Endothelial cell of umbilical vein (primary cell): ENCODE measurements at regions not wholly inside any gene's neighbourhood (a gene's known extent, or its start where the extent isn't known, plus 50 kb on each side); places are given as distances from the start of the nearest gene placed in this dataset.

Experiments used
- BruUV-seq: library from RNA; stranded (reverse); fragments of 400-500 nt; replicated peaks from 2 replicates; lab custom pipeline; 2021; lab: Mats Ljungman, UMichigan
- CTCF ChIA-PET: fragments of 300-600, 350-600 bp; sonication (Branson Sonifier 250); formaldehyde crosslinking; loops from one replicate; lab custom pipeline; 2021; ENCODE audit warnings: antibody characterized with exemption, inconsistent platforms; lab: Charles Lee
- POLR2A ChIA-PET: fragments of 300-600, 350-600 bp; sonication (Branson Sonifier 250); formaldehyde crosslinking; loops from one replicate; lab custom pipeline; 2021; ENCODE audit warnings: antibody characterized with exemption, inconsistent platforms; lab: Charles Lee
- DNase-seq: peaks from one replicate; pipeline ENCODE4 v3.0.0-alpha.2; 2011; ENCODE audit warnings: low read depth, low spot score
- FAIRE-seq: peaks from 2 replicates; lab custom pipeline; 2011; peaks lifted over from hg19 to GRCh38; lab: Jason Lieb, UNC
- H2AFZ ChIP-seq: 2 replicates; pipeline ENCODE4 v1.6.0; 2012; ENCODE audit warnings: low read depth, low read length, control low read depth, inconsistent platforms
- H3K27ac ChIP-seq: 2 replicates; pipeline ENCODE4 v1.5.1; 2011; ENCODE audit warnings: low read depth, mild to moderate bottlenecking, control low read depth, low read length, moderate library complexity; ENCODE audit not compliant: insufficient read depth
- H3K27me3 ChIP-seq, 2 experiments: 2 replicates each; pipeline versions ENCODE4 v1.6.0 to v1.6.1; 2011; ENCODE audit warnings: low read length in 2 of 2, mixed read lengths in 1 of 2; ENCODE audit not compliant: control insufficient read depth in 2 of 2, insufficient read depth in 2 of 2
- H3K36me3 ChIP-seq, 2 experiments: 2 replicates in 1 of 2; 3 replicates in 1 of 2; pipeline ENCODE4 v1.5.1; 2011; ENCODE audit warnings: low read length in 2 of 2, mild to moderate bottlenecking in 1 of 2, moderate library complexity in 1 of 2; ENCODE audit not compliant: control insufficient read depth in 2 of 2, insufficient read depth in 2 of 2; ENCODE audit errors: extremely low read depth in 1 of 2
- H3K4me1 ChIP-seq: 3 replicates; pipeline ENCODE4 v1.5.1; 2011; ENCODE audit warnings: mild to moderate bottlenecking, low read length; ENCODE audit not compliant: control insufficient read depth, insufficient read depth; ENCODE audit errors: extremely low read depth
- H3K4me2 ChIP-seq: 2 replicates; pipeline ENCODE4 v1.6.1; 2011; ENCODE audit warnings: low read length, control low read depth, mixed read lengths; ENCODE audit not compliant: insufficient read depth
- H3K4me3 ChIP-seq, 3 experiments: fragments of 200-600 bp in 1 of 3; sonication (generic), shearing (Covaris generic) in 1 of 3; replicated peaks in 1 of 3; 2 replicates each; pipeline ENCODE4 v1.5.1; 2011 to 2016; ENCODE audit warnings: control low read depth in 3 of 3, low read length in 3 of 3, mild to moderate bottlenecking in 2 of 3, inconsistent platforms in 1 of 3, low read depth in 1 of 3, moderate library complexity in 1 of 3; ENCODE audit not compliant: insufficient read depth in 1 of 3
- H3K79me2 ChIP-seq: 2 replicates; pipeline ENCODE4 v1.6.0; 2012; ENCODE audit warnings: low read length, inconsistent platforms; ENCODE audit not compliant: control insufficient read depth, insufficient read depth
- H3K9ac ChIP-seq: replicated peaks from 2 replicates; pipeline ENCODE3; 2011; ENCODE audit warnings: low read length, control low read depth; ENCODE audit not compliant: insufficient read depth; ENCODE audit errors: extremely low read depth
- H3K9me1 ChIP-seq: replicated peaks from 3 replicates; pipeline ENCODE4 v1.6.0; 2011; ENCODE audit warnings: mild to moderate bottlenecking, low read length; ENCODE audit not compliant: control insufficient read depth, insufficient read depth; ENCODE audit errors: extremely low read depth
- H3K9me3 ChIP-seq: replicated peaks from 2 replicates; pipeline ENCODE4 v1.5.1; 2012; ENCODE audit warnings: low read length, inconsistent platforms; ENCODE audit not compliant: control insufficient read depth, insufficient read depth
- H4K20me1 ChIP-seq: replicated peaks from 2 replicates; pipeline ENCODE3; 2011; ENCODE audit warnings: mild to moderate bottlenecking, low read length; ENCODE audit not compliant: control insufficient read depth, insufficient read depth; ENCODE audit errors: extremely low read depth
- GATA2 ChIP-seq: IDR thresholded peaks from 2 replicates; pipeline ENCODE4 v1.7.0; 2011; ENCODE audit warnings: low read depth, mild to moderate bottlenecking, moderate library complexity, mixed read lengths, low read length; ENCODE audit not compliant: insufficient read length, insufficient read depth
- JUN ChIP-seq: IDR thresholded peaks from 2 replicates; pipeline ENCODE4 v1.6.1; 2011; ENCODE audit warnings: borderline replicate concordance, low read depth; ENCODE audit not compliant: insufficient read length, insufficient read depth
- MYC ChIP-seq: IDR thresholded peaks from one replicate; pipeline ENCODE4 v1.6.1; 2011; ENCODE audit warnings: mild to moderate bottlenecking, low read depth, low read length
- POLR2AphosphoS5 ChIP-seq: IDR thresholded peaks from 2 replicates; pipeline ENCODE4 v1.6.1; 2012; ENCODE audit warnings: low read depth, mild to moderate bottlenecking, control low read depth, low read length, moderate library complexity; ENCODE audit not compliant: insufficient read depth
- dilution Hi-C: fragments of 300-500 bp; cut with MboI; formaldehyde crosslinking; loops from one replicate; pipeline ENCODE4 v1.15.0; 2019; ENCODE audit warnings: low sequenced_read_pairs; ENCODE audit not compliant: extremely low pct_ligation_motif_present
- intact Hi-C: fragments of 100-400 bp; cut with micrococcal nuclease; formaldehyde crosslinking; loops from one replicate; pipeline ENCODE4 v1.10.0; 2022

DNA sequence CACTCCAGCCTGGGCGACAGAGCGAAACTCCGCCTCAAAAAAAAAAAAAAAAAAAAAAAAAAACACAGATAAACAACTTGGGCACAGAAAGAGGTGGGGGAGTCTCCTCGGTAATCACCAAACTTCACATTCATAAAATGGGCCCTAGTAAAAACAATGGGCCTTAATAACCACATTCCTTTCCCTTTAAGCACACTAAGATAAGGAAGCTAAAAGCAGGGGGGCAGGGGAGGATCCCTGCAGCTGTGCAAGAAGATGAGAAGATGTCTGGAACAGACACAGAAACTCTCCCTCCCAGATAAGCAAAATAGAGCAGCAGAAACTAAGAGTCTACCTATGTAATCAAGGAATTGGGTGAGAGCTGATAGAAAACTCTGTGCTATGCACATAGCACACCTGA, 111.2 kb upstream of the FAM174A start:
- no peak for FAIRE-seq
- no peak overlapping the region for H3K4me3 ChIP-seq

DNA sequence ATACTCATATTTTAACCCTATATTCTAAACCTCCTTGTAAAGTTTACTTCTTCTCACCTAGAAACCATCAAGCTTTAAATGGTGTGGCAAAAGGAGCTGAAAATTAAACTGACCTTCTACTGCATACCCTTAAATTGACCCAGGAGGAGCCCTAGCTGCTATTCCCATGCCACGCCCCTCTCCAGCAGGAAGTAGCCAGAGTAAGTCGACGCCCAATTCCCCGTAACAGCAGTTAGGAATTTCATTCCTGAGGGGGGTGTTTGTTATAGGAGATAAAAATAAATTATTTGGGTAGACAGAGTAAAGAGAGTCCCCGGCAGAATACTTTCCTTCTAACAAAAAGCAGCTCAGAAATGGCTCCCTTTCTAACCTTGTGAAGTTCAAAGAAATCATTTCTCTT, 111.8 kb upstream of the FAM174A start:
- H3K27me3 ChIP-seq = no peaks in the 10 kb centered on the region
- peaks cover 3% of the 10 kb centered on the region for H3K4me1 ChIP-seq
- DNase-seq (peak; percentile 46), FAIRE-seq (no peak)
- intact Hi-C loops (no loop called here), dilution Hi-C loops (no loop called here)
- CTCF ChIA-PET = interaction anchor here (1.1 kb wide), 1 partner anchor 8 kb away, joined by 3 read pairs; no protein-coding TSS in a partner anchor
- TF ChIP-seq MYC = no peak
- no peak for TF ChIP-seq JUN
- no peaks in the 10 kb centered on the region for H4K20me1 ChIP-seq
- no peaks in the 10 kb centered on the region for H3K79me2 ChIP-seq
- H3K27ac ChIP-seq = peak overlapping the region; percentile 45
- BruUV-seq = no TSS peak
- H3K9me3 ChIP-seq = no peaks in the 10 kb centered on the region
- H2AFZ ChIP-seq = peak overlapping the region; percentile 62
- no peak overlapping the region for H3K4me3 ChIP-seq
- no peaks in the 10 kb centered on the region for H3K9me1 ChIP-seq
- H3K9ac ChIP-seq = peak overlapping the region; percentile 23
- POLR2A ChIA-PET = no interaction called here
- H3K4me2 ChIP-seq = no peak overlapping the region
- no peaks in the 10 kb centered on the region for H3K36me3 ChIP-seq

More for the DNA sequence above, 111.2 kb upstream of the FAM174A start:
- POLR2A ChIA-PET = no interaction called here
- Histone ChIP-seq H3K4me1 (peaks cover 3% of the 10 kb centered on the region), H3K9ac (no peak overlapping the region), H3K9me3 (no peaks in the 10 kb centered on the region), H3K27ac (no peak overlapping the region), H2AFZ (no peak overlapping the region), H3K79me2 (no peaks in the 10 kb centered on the region), H4K20me1 (no peaks in the 10 kb centered on the region), H3K4me2 (no peak overlapping the region), H3K9me1 (no peaks in the 10 kb centered on the region), H3K36me3 (no peaks in the 10 kb centered on the region), H3K27me3 (no peaks in the 10 kb centered on the region)
- peak; percentile 75 for DNase-seq
- dilution Hi-C loops (no loop called here), intact Hi-C loops (no loop called here)
- peak; percentile 43 for TF ChIP-seq GATA2
- no peak for TF ChIP-seq POLR2AphosphoS5
- CTCF ChIA-PET = interaction anchor here (1.6 kb wide), 1 partner anchor 18 kb away, joined by 3 read pairs; no protein-coding TSS in a partner anchor
- no TSS peak for BruUV-seq
